ENCODE measurements at regions not wholly inside any gene's neighbourhood (a gene's known extent, or its start where the extent isn't known, plus 50 kb on each side); places are given as distances from the start of the nearest gene placed in this dataset.

DNA sequence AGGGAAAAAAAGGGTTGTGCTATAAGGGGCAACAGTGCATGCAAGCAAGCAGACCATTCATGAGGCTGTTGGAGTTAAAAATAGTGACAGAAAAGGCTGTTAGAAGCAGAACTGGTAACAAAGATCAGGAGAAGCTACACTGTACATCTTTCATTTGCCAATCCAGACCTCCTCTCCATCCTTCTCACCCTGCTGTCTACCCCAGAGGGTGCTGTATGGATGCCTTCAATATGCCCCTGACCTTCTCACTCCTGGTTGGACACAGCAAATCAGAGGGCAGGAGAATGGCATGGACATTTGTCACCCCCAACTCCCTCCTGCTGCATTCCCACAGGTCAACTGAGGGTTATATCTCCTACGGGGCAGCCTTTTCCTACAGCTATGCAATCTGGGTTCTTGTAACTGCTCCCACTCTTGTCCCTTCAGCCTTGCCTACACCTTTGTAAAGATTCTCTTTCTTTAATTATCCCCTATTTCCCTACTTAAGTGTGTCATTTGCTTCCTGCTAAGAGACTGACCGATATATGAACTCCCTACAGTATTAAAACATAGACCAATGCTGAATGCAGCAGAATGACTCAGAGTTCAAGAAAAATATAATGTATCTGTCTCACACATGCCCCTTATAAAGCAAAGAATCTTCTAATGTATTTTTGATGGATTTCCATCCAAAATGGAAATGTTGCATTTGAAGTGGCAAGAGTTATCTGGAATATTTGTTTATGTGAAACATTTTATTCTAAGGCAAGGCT lies 169.2 kb upstream of the NCKAP5 start:
- no peak overlapping the region for H3K4me3 ChIP-seq (ENCODE audit: low read length)
- no peak overlapping the region for H3K27ac ChIP-seq (ENCODE audit: low read depth, low read length)
- 93% methylated on average over 2 of the region's 2 CpGs for WGBS

DNA sequence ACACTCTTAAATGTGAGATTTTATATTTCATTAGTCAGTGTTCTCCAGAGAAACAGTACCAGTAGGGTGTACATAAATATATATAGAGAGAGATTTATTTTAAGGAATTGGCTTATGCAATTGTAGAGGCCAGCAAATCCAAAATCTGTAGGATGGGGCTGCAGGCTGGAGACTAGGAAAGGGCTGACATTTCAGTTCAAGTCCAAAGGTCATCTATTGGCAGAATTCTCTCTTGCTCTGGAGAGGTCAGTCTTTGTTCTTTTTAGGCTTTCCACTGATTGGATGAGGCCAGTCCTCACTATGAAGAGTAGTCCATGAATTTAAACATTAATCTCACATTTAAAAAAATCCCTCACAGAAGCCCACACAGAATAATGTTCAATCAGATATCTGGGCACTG lies 170.8 kb upstream of the NCKAP5 start:
- H3K9me3 ChIP-seq (ENCODE audit: insufficient read depth, low read depth, low read length), result no peaks in the 10 kb centered on the region
- no peaks in the 10 kb centered on the region for H3K4me1 ChIP-seq (ENCODE audit: insufficient read depth, low read length)
- no peak overlapping the region for H3K9ac ChIP-seq (ENCODE audit: low read depth, low read length)
- no peak overlapping the region for H3K27ac ChIP-seq (ENCODE audit: low read depth, low read length)
- no peaks in the 10 kb centered on the region for H3K36me3 ChIP-seq (ENCODE audit: insufficient read depth, low read length)
- H3K27me3 ChIP-seq (ENCODE audit: insufficient read depth, low read length), result no peaks in the 10 kb centered on the region
- no peak overlapping the region for H3K4me3 ChIP-seq (ENCODE audit: low read length)

More for the DNA sequence above, 169.2 kb upstream of the NCKAP5 start:
- Histone ChIP-seq H3K27me3 (ENCODE audit: insufficient read depth, low read length) (no peaks in the 10 kb centered on the region), H3K9me3 (ENCODE audit: insufficient read depth, low read depth, low read length) (peaks cover 3% of the 10 kb centered on the region; the same call in 1 of the 2 replicates), H3K36me3 (ENCODE audit: insufficient read depth, low read length) (no peaks in the 10 kb centered on the region), H3K4me1 (ENCODE audit: insufficient read depth, low read length) (no peaks in the 10 kb centered on the region), H3K9ac (ENCODE audit: low read depth, low read length) (no peak overlapping the region)

DNA sequence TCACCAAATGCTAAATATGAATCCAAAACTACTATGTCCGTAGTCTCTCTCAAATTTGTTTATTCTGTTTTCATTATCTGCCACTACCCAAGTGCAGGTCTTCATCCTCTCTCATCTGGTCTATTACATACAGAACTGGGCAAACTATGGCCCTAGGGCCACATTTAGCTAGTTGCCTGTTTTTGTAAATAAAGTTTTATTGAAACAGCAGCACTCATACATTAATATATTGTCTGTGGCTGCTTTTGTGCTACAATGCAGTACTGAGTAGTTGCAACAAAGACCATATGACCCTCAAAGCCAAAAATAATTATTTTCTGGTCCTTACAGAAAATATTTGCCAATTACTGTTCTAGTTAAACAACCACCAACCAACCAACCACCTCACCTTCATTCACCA lies 172.2 kb upstream of the NCKAP5 start:
- Histone ChIP-seq H3K4me3 (ENCODE audit: low read length) (no peak overlapping the region), H3K36me3 (ENCODE audit: insufficient read depth, low read length) (no peaks in the 10 kb centered on the region), H3K27me3 (ENCODE audit: insufficient read depth, low read length) (no peaks in the 10 kb centered on the region), H3K9ac (ENCODE audit: low read depth, low read length) (no peak overlapping the region), H3K27ac (ENCODE audit: low read depth, low read length) (no peak overlapping the region), H3K4me1 (ENCODE audit: insufficient read depth, low read length) (no peaks in the 10 kb centered on the region), H3K9me3 (ENCODE audit: insufficient read depth, low read depth, low read length) (no peaks in the 10 kb centered on the region)
- WGBS, result 90% methylated on average over 1 of the region's 1 CpG

DNA sequence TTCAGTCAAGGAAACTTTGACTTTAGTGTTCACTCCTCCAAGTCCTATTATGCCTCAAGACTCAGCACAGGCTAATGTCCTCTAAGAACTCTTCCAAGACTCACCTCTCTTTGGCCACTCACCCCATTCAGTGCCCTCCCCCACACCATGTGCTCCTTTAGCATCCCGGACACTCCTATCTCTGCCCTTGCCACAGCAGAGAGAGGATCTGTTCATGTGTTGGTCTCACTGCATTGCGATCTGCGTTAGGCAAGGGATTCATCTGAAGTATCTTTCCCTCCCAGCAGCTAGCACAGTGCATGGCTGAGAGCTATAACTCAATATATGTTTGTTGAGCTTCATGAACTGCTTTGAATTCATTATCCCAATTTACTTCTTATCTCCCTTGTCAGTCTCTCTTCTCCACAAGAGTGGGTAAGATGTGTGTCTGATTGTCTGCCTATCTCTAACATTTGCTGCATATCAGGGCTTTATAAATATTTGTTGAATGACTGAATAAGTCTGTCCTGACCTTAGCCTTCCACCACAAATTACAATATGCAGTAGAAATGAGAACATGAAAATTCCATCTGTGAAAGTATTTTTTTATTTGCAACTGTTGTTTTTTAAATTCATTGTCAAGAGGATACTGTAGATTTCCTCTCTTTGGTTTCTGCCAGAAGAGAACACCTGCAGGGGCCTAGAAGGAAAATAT lies 179.9 kb upstream of the NCKAP5 start:
- Histone ChIP-seq H3K9ac (ENCODE audit: low read depth, low read length) (no peak overlapping the region), H3K36me3 (ENCODE audit: insufficient read depth, low read length) (no peaks in the 10 kb centered on the region), H3K9me3 (ENCODE audit: insufficient read depth, low read depth, low read length) (no peaks in the 10 kb centered on the region), H3K27ac (ENCODE audit: low read depth, low read length) (no peak overlapping the region), H3K27me3 (ENCODE audit: insufficient read depth, low read length) (no peaks in the 10 kb centered on the region), H3K4me1 (ENCODE audit: insufficient read depth, low read length) (no peaks in the 10 kb centered on the region), H3K4me3 (ENCODE audit: low read length) (no peak overlapping the region)
- WGBS, result 92% methylated on average over 3 of the region's 3 CpGs

DNA sequence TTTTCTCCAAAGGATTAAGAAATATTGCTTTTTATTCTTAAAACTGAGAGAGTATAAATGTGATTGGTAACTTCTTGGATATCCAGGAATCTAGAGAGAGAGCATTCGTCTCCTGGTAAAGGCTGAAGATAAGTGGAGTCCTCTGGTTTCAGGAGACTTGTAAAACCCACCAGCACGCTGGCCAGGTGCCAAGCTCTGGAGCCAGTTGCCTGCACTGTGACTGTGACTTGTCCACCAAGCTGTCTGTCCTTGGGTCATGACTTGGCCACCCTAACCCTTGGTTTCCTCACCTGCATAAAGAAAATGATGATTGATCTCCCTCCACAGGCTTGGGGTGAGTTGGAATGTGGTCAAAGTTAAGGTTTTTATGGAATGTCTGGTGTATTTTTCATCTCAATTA lies 185.4 kb upstream of the NCKAP5 start:
- no peak overlapping the region for H3K9ac ChIP-seq (ENCODE audit: low read depth, low read length)
- no peaks in the 10 kb centered on the region for H3K36me3 ChIP-seq (ENCODE audit: insufficient read depth, low read length)
- no peaks in the 10 kb centered on the region for H3K9me3 ChIP-seq (ENCODE audit: insufficient read depth, low read depth, low read length)
- no peak overlapping the region for H3K4me3 ChIP-seq (ENCODE audit: low read length)
- no peaks in the 10 kb centered on the region for H3K27me3 ChIP-seq (ENCODE audit: insufficient read depth, low read length)
- 93% methylated on average over 2 of the region's 2 CpGs for WGBS
- H3K27ac ChIP-seq (ENCODE audit: low read depth, low read length), result no peak overlapping the region
- peaks cover 6% of the 10 kb centered on the region for H3K4me1 ChIP-seq (ENCODE audit: insufficient read depth, low read length)

DNA sequence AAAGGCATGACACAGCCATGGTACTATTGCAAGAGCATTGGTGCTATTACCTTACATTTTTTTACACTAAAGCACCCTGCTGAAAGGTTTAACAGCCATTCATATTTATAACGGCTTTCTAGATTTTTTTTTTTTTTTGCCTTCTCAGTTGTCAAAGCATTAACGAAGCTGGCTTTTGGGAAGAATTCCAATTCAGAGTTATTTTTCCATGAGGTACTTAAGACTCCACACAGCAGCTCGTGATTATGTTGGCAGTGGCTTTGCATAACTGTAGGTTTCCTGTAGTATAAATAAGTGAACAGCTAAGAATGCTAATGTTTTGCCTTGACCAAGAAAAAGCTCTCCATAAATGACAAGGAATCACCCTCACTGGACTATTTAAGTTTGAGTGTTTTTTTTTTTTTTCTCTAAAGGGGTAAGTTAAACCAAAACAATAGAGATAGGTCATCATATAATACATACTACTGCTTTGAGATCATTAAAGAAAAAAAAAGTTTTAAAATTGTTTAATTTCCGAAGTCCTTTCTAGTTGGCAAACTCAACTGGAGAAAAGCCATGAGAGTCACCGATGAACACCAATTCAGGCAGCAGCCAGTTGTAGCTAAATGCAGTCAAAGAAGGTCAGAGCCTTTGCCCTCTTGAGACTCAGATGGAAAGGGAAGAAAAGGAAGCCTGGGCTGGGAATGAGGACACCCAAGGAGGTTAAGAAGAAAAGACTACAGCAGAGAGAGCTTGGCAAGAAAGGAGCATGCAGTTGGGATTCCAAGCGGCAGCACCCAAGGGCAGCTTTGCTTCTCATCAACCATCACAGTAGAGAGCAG lies 187.4 kb upstream of the NCKAP5 start:
- H3K4me1 ChIP-seq (ENCODE audit: insufficient read depth, low read length), result peaks cover 6% of the 10 kb centered on the region
- H3K36me3 ChIP-seq (ENCODE audit: insufficient read depth, low read length), result no peaks in the 10 kb centered on the region
- no peaks in the 10 kb centered on the region for H3K9me3 ChIP-seq (ENCODE audit: insufficient read depth, low read depth, low read length)
- no peak overlapping the region for H3K27ac ChIP-seq (ENCODE audit: low read depth, low read length)
- 79% methylated on average over 6 of the region's 6 CpGs for WGBS
- no peak overlapping the region for H3K4me3 ChIP-seq (ENCODE audit: low read length)
- H3K27me3 ChIP-seq (ENCODE audit: insufficient read depth, low read length), result no peaks in the 10 kb centered on the region
- no peak overlapping the region for H3K9ac ChIP-seq (ENCODE audit: low read depth, low read length)

DNA sequence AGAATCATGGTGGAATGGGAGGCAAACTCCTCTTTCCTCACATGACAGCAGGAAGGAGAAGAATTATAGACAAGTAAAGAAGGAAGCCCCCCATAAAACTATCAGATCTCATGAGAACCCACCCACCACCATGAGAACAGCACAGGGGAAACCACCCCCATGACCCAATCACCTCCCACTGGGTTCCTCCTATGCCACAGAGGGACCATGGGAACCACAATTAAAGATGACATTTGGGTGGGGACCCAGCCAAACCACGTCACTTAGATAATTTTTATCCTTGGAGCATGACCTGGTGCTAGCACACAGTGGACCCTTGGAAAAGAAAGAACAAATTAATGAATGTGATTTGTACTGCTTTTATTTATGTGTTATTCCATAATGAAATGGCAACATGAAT lies 188.6 kb upstream of the NCKAP5 start:
- 100% methylated on average over 1 of the region's 1 CpG for WGBS
- Histone ChIP-seq H3K4me3 (ENCODE audit: low read length) (no peak overlapping the region), H3K27me3 (ENCODE audit: insufficient read depth, low read length) (no peaks in the 10 kb centered on the region), H3K9me3 (ENCODE audit: insufficient read depth, low read depth, low read length) (no peaks in the 10 kb centered on the region), H3K36me3 (ENCODE audit: insufficient read depth, low read length) (no peaks in the 10 kb centered on the region), H3K9ac (ENCODE audit: low read depth, low read length) (no peak overlapping the region), H3K27ac (ENCODE audit: low read depth, low read length) (no peak overlapping the region), H3K4me1 (ENCODE audit: insufficient read depth, low read length) (peaks cover 6% of the 10 kb centered on the region)

DNA sequence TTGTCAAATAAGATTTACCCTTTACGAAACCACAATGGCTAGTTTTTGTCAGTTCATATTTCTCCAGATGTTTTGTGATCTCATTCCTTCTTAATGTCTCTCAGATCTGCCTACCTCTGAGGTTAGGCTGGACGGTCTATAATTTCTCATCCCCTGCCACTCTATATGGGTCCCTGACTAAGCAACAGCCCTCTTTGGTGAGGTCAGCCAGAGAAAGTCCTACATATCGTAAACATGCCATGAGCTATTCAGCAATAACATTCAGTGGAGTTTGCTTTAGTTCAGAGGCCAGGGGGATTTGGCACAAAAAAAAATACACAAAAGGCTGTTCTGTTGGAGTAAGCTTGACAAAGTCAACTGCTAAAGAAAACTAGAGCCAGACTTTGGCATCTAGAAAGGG lies 192.1 kb upstream of the NCKAP5 start:
- Histone ChIP-seq H3K9me3 (ENCODE audit: insufficient read depth, low read depth, low read length) (no peaks in the 10 kb centered on the region), H3K9ac (ENCODE audit: low read depth, low read length) (no peak overlapping the region), H3K27ac (ENCODE audit: low read depth, low read length) (no peak overlapping the region), H3K4me3 (ENCODE audit: low read length) (no peak overlapping the region), H3K27me3 (ENCODE audit: insufficient read depth, low read length) (no peaks in the 10 kb centered on the region), H3K4me1 (ENCODE audit: insufficient read depth, low read length) (peaks cover 4% of the 10 kb centered on the region), H3K36me3 (ENCODE audit: insufficient read depth, low read length) (no peaks in the 10 kb centered on the region)
- 94% methylated on average over 3 of the region's 3 CpGs for WGBS

DNA sequence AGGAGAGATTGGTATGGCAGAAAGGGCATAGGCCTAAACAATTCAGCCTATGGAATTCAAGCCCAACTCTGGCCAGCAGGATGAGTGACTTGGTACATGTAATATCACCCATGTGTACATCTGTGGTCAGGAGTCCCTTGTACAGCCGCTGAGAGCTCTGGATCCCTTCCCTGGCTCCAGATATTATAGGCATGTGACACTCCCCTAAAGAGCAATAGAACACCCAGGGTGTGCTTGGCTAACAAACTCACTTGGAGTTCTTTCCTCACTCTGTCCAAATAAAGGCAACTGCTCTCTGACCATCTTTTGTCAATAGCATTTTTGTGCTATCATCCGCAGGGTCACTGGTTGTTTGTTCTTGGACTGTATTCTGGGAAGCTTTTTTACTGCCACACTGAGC lies 197.4 kb upstream of the NCKAP5 start:
- Histone ChIP-seq H3K9ac (ENCODE audit: low read depth, low read length) (no peak overlapping the region), H3K27me3 (ENCODE audit: insufficient read depth, low read length) (no peaks in the 10 kb centered on the region), H3K36me3 (ENCODE audit: insufficient read depth, low read length) (no peaks in the 10 kb centered on the region), H3K4me3 (ENCODE audit: low read length) (no peak overlapping the region), H3K9me3 (ENCODE audit: insufficient read depth, low read depth, low read length) (no peaks in the 10 kb centered on the region), H3K4me1 (ENCODE audit: insufficient read depth, low read length) (no peaks in the 10 kb centered on the region), H3K27ac (ENCODE audit: low read depth, low read length) (no peak overlapping the region)
- 90% methylated on average over 2 of the region's 2 CpGs for WGBS

DNA sequence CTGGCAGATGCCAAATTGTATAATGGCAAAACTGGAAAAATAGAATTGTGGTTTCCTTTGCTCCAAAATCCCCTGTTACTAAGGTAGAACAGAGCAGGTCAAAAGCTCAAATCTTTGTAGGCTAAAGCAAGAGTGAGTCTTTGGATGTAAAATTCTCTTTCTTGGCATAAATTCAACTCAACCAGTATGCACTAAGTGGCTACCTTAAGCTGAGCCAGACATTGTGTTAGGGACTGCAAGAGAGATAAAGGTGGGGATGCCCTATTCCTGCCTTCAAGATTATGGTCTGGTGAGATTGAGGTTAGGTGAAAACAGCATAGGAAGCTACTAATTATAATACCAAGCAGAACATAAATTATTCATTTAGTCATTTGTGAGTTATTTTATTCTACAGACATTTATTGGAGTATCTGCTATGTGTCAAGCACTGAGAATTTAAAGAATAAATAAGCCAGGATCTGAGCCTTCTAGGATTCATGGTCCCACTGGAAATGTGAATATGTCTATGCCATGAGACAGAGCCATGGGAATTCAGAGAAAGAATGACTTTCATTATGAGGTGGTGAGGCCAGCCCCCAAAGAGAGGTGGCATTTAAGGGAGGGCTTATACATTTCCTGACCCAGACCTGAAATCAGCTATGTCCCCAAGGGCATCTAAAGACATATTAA lies 198.0 kb upstream of the NCKAP5 start:
- H3K27me3 ChIP-seq (ENCODE audit: insufficient read depth, low read length), result no peaks in the 10 kb centered on the region
- H3K4me1 ChIP-seq (ENCODE audit: insufficient read depth, low read length), result no peaks in the 10 kb centered on the region
- H3K27ac ChIP-seq (ENCODE audit: low read depth, low read length), result no peak overlapping the region
- H3K4me3 ChIP-seq (ENCODE audit: low read length), result no peak overlapping the region
- H3K36me3 ChIP-seq (ENCODE audit: insufficient read depth, low read length), result no peaks in the 10 kb centered on the region
- H3K9ac ChIP-seq (ENCODE audit: low read depth, low read length), result no peak overlapping the region
- no peaks in the 10 kb centered on the region for H3K9me3 ChIP-seq (ENCODE audit: insufficient read depth, low read depth, low read length)

DNA sequence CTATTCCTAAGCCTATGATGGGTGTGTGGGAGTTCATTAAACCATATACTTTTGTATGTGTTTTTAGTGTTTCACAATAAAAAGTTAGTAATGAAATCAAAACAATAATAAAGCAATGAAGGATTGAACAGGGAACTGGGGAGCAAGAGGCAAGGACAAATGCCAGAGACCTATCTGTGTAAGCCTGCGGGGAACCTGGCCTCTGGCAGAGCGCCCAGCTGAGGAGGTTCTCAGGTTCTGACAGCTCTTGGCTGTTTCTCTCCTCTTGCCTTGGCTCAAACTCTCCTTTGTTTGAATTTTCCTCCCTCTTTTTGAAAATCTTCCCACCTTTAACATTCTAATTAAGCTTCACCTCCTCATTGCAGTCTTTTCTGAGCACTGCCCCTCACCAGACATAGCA lies 200.0 kb upstream of the NCKAP5 start:
- Histone ChIP-seq H3K36me3 (ENCODE audit: insufficient read depth, low read length) (no peaks in the 10 kb centered on the region), H3K9me3 (ENCODE audit: insufficient read depth, low read depth, low read length) (no peaks in the 10 kb centered on the region), H3K4me3 (ENCODE audit: low read length) (no peak overlapping the region), H3K27ac (ENCODE audit: low read depth, low read length) (no peak overlapping the region), H3K27me3 (ENCODE audit: insufficient read depth, low read length) (no peaks in the 10 kb centered on the region), H3K4me1 (ENCODE audit: insufficient read depth, low read length) (no peaks in the 10 kb centered on the region), H3K9ac (ENCODE audit: low read depth, low read length) (no peak overlapping the region)
- WGBS, result 93% methylated on average over 2 of the region's 2 CpGs
